ENCODE measurements at regions not wholly inside any gene's neighbourhood (a gene's known extent, or its start where the extent isn't known, plus 50 kb on each side); places are given as distances from the start of the nearest gene placed in this dataset.

GRCh38 chr9:96161819-96162218 lies 140.2 kb downstream of the HSD17B3 start:
- Histone ChIP-seq H3K4me3 (ENCODE audit: extremely low read depth in 1 of 4, insufficient read depth in 2 of 4, low read depth in 3 of 4, low read length in 4 of 4) (no peak overlapping the region), H3K9me3 (ENCODE audit: insufficient read depth in 2 of 2, low read depth in 1 of 2, low read length in 1 of 2) (no peaks in the 10 kb centered on the region), H2BK15ac (ENCODE audit: low read length) (no peak overlapping the region), H3K14ac (ENCODE audit: insufficient read length) (no peak overlapping the region), H3K9ac (replicated peaks in 1 of 4; ENCODE audit: extremely low read depth in 1 of 4, low read depth in 3 of 4, low read length in 3 of 4) (no peak overlapping the region), H4K8ac (ENCODE audit: extremely low read depth, insufficient read depth, low read length) (no peak overlapping the region), H3K56ac (replicated peaks; ENCODE audit: insufficient read length, low read depth, low read length) (no peak overlapping the region), H3K23me2 (ENCODE audit: low read depth, low read length) (peaks cover 6% of the 10 kb centered on the region; the same call in 1 of the 2 replicates), H2AFZ (ENCODE audit: low read length) (no peak overlapping the region), H4K5ac (ENCODE audit: insufficient read length, low read depth, low read length) (no peak overlapping the region), H3K36me3 (ENCODE audit: control insufficient read depth in 2 of 4, insufficient read depth in 4 of 4, low read length in 3 of 4) (no peaks in the 10 kb centered on the region), H3K23ac (ENCODE audit: insufficient read length) (no peak overlapping the region), H3K27me3 (replicated peaks in 1 of 4; ENCODE audit: control insufficient read depth in 3 of 4, extremely low read depth in 1 of 4, insufficient read depth in 3 of 4, low read length in 3 of 4) (no peaks in the 10 kb centered on the region; a peak in 1 of 7 replicates), H2BK20ac (ENCODE audit: low read length) (no peak overlapping the region), H4K91ac (replicated peaks; ENCODE audit: insufficient read length, low read length) (no peak overlapping the region), H4K20me1 (replicated peaks in 1 of 2; ENCODE audit: control insufficient read depth in 1 of 2, insufficient read depth in 2 of 2, low read length in 2 of 2) (peaks cover 0 to 4% of the 10 kb centered on the region in 2 experiments), H3K4me1 (replicated peaks in 1 of 4; ENCODE audit: control insufficient read depth in 3 of 4, insufficient read depth in 4 of 4, low read length in 3 of 4) (no peaks in the 10 kb centered on the region; a peak in 3 of 7 replicates), H3K79me1 (ENCODE audit: low read depth, low read length) (no peaks in the 10 kb centered on the region), H2BK120ac (replicated peaks; ENCODE audit: low read depth, low read length) (no peak overlapping the region), H3K79me2 (ENCODE audit: control insufficient read depth in 1 of 2, insufficient read depth in 2 of 2, low read length in 2 of 2) (no peaks in the 10 kb centered on the region), H3K4ac (replicated peaks; ENCODE audit: insufficient read length, low read depth, low read length) (no peak overlapping the region), H2BK12ac (ENCODE audit: low read depth, low read length) (no peak overlapping the region), H2BK5ac (ENCODE audit: low read depth, low read length) (no peak overlapping the region), H3K18ac (ENCODE audit: extremely low read depth, low read length) (no peak overlapping the region), H2AK5ac (ENCODE audit: low read depth, low read length) (no peak overlapping the region), H3K4me2 (ENCODE audit: insufficient read depth in 1 of 2, low read depth in 2 of 2, low read length in 2 of 2) (no peak overlapping the region), H3K27ac (ENCODE audit: low read depth, low read length) (no peak overlapping the region)
- ChIA-PET POLR2A (ENCODE audit: partially characterized antibody) (no interaction called here), CTCF (ENCODE audit: partially characterized antibody) (interaction anchor here (0.7 to 1.8 kb wide), 3 partner anchors 36 to 70 kb away, joined by 3 to 5 read pairs (median 3); no protein-coding TSS in a partner anchor)
- FAIRE-seq: no peak
- no peak for DNase-seq (ENCODE audit: low read depth in 1 of 2, low spot score in 2 of 2)
- WGBS, 2 experiments (ENCODE audit: extremely low coverage in 1 of 2, insufficient coverage in 1 of 2, insufficient read length in 1 of 2, insufficient replicate concordance in 2 of 2, low coverage in 1 of 2, low lambda C conversion rate in 2 of 2, missing lambda C conversion rate in 1 of 2): 81% methylated on average over 7 of the region's 7 CpGs; no CpG with 5 or more reads in 1 of the 2 experiments
- TF ChIP-seq RXRA (IDR thresholded peaks at IDR 0.05; ENCODE audit: insufficient read depth, low read depth, low read length): no peak
- no peak for TF ChIP-seq USF2 (IDR thresholded peaks at IDR 0.05; ENCODE audit: low read length)
